Erythroblast (primary cell): ENCODE measurements at regions not wholly inside any gene's neighbourhood (a gene's known extent, or its start where the extent isn't known, plus 50 kb on each side); places are given as distances from the start of the nearest gene placed in this dataset.

ENCODE experiments used
- GATA1 ChIP-seq: IDR thresholded peaks from 2 replicates; pipeline ENCODE4 v1.6.1; 2011; ENCODE audit warnings: low read depth, mild to moderate bottlenecking, control low read depth, low read length, moderate library complexity
- POLR2A ChIP-seq: IDR thresholded peaks from 2 replicates; pipeline ENCODE4 v1.6.1; 2011; ENCODE audit warnings: mild to moderate bottlenecking, low read length

GRCh38 chr2:207316906-207317305 is 151.2 kb upstream of the KLF7 start:
- no peak for TF ChIP-seq POLR2A
- no peak for TF ChIP-seq GATA1
